ENCODE measurements at regions not wholly inside any gene's neighbourhood (a gene's known extent, or its start where the extent isn't known, plus 50 kb on each side); places are given as distances from the start of the nearest gene placed in this dataset.

DNA sequence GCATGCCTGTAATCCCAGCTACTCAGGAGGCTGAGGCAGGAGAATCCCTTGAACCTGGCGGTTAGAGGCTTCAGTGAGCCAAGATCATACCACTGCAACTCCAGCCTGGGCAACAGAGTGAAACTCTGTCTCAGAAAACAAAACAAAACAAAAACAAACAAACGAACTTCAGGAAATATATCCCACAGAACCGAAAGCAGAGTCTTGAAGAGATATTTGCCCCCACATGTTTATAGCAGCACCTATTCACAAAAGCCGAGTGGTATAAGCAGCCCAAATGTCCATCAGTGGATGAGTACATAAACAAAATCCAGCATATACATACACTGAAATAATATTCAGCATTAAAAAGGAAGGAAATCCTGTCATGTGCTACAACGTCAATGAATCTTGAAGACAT, 57.6 kb upstream of the GRIN3A start:
- no peak for DNase-seq
- H3K27ac Mint-ChIP-seq, result no peak overlapping the region
- no peak overlapping the region for H3K9ac ChIP-seq (ENCODE audit: extremely low read depth, low read length, poor library complexity, severe bottlenecking)
- peaks cover 10% of the 10 kb centered on the region for H3K27me3 Mint-ChIP-seq (ENCODE audit: insufficient read depth)
- H3K27ac ChIP-seq (ENCODE audit: low read depth, low read length), result no peak overlapping the region
- H3K4me3 Mint-ChIP-seq, result no peak overlapping the region
- H3K27me3 ChIP-seq (ENCODE audit: control insufficient read depth, insufficient read depth, low read length, poor library complexity, severe bottlenecking), result no peaks in the 10 kb centered on the region
- H3K36me3 Mint-ChIP-seq (ENCODE audit: low read depth), result no peaks in the 10 kb centered on the region
- H3K9me3 ChIP-seq (ENCODE audit: control insufficient read depth, low read length), result peaks cover 6% of the 10 kb centered on the region
- TF ChIP-seq, protein P1, sequence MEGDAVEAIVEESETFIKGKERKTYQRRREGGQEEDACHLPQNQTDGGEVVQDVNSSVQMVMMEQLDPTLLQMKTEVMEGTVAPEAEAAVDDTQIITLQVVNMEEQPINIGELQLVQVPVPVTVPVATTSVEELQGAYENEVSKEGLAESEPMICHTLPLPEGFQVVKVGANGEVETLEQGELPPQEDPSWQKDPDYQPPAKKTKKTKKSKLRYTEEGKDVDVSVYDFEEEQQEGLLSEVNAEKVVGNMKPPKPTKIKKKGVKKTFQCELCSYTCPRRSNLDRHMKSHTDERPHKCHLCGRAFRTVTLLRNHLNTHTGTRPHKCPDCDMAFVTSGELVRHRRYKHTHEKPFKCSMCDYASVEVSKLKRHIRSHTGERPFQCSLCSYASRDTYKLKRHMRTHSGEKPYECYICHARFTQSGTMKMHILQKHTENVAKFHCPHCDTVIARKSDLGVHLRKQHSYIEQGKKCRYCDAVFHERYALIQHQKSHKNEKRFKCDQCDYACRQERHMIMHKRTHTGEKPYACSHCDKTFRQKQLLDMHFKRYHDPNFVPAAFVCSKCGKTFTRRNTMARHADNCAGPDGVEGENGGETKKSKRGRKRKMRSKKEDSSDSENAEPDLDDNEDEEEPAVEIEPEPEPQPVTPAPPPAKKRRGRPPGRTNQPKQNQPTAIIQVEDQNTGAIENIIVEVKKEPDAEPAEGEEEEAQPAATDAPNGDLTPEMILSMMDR (conservative IDR thresholded peaks at IDR 0.05), result no peak
- WGBS, 2 experiments (ENCODE audit: insufficient coverage in 1 of 2, insufficient read length in 1 of 2), result 78 to 79% methylated on average over 5 of the region's 5 CpGs
- no peaks in the 10 kb centered on the region for H3K36me3 ChIP-seq (ENCODE audit: control insufficient read depth, insufficient read depth, low read length)
- no peaks in the 10 kb centered on the region for H3K4me1 ChIP-seq (ENCODE audit: control insufficient read depth, insufficient read depth, low read length)
- H3K9me3 Mint-ChIP-seq, result no peaks in the 10 kb centered on the region
- H3K4me1 Mint-ChIP-seq, result no peaks in the 10 kb centered on the region
- H3K4me3 ChIP-seq (ENCODE audit: low read length), result no peak overlapping the region

DNA sequence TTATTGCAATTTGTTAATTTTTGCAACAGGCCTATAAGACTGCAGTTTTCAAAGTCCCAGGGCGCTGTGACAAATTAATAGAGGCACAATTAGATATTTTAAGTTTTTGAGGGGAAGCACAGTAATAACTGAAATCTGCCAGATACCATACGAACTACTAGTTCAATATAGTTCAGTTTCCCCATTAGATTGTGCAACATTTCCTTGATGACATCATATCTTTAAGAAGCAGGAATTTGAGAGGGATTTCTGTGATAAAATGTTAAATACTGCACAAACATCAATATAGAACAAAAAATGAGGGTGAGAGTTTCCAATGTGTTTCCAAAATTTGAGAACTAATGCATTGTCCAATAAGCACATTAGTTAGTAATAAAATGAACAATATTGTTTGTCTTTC, 56.7 kb upstream of the GRIN3A start:
- no peak overlapping the region for H3K27ac Mint-ChIP-seq
- peaks cover 6% of the 10 kb centered on the region for H3K9me3 ChIP-seq (ENCODE audit: control insufficient read depth, low read length)
- no peak for DNase-seq
- TF ChIP-seq, protein P1 (conservative IDR thresholded peaks at IDR 0.05), result no peak
- H3K4me3 Mint-ChIP-seq, result no peak overlapping the region
- no peaks in the 10 kb centered on the region for H3K36me3 Mint-ChIP-seq (ENCODE audit: low read depth)
- no peaks in the 10 kb centered on the region for H3K27me3 ChIP-seq (ENCODE audit: control insufficient read depth, insufficient read depth, low read length, poor library complexity, severe bottlenecking)
- H3K36me3 ChIP-seq (ENCODE audit: control insufficient read depth, insufficient read depth, low read length), result no peaks in the 10 kb centered on the region
- no peak overlapping the region for H3K27ac ChIP-seq (ENCODE audit: low read depth, low read length)
- H3K4me1 ChIP-seq (ENCODE audit: control insufficient read depth, insufficient read depth, low read length), result no peaks in the 10 kb centered on the region
- H3K27me3 Mint-ChIP-seq (ENCODE audit: insufficient read depth), result peaks cover 5% of the 10 kb centered on the region
- H3K9me3 Mint-ChIP-seq, result no peaks in the 10 kb centered on the region
- H3K9ac ChIP-seq (ENCODE audit: extremely low read depth, low read length, poor library complexity, severe bottlenecking), result no peak overlapping the region
- H3K4me1 Mint-ChIP-seq, result no peaks in the 10 kb centered on the region
- H3K4me3 ChIP-seq (ENCODE audit: low read length), result no peak overlapping the region
- 70 to 81% methylated on average over 2 of the region's 2 CpGs for WGBS, 2 experiments (ENCODE audit: insufficient coverage in 1 of 2, insufficient read length in 1 of 2)

DNA sequence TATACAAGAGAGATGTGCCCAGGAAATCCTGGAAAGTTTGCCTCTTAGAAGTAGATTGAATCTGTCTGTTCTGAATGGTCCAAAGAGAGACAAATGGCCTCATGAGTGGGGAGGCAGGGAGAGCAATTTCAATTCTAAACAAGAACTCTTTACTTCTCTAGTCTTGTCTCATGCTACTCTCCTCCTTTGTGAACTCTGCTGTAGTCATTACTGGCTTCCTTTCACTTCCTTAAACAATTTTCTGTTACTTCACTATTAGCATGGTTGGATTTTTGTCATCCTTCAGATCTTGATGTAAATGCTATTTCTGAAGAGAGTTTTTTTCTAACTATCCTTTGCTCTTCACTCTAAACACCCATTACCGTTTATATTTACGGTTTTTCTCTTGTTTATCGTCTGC, 54.0 kb upstream of the GRIN3A start:
- Mint-ChIP-seq H3K4me1 (no peaks in the 10 kb centered on the region), H3K9me3 (no peaks in the 10 kb centered on the region), H3K4me3 (no peak overlapping the region), H3K27ac (no peak overlapping the region), H3K36me3 (ENCODE audit: low read depth) (no peaks in the 10 kb centered on the region), H3K27me3 (ENCODE audit: insufficient read depth) (no peaks in the 10 kb centered on the region)
- TF ChIP-seq, protein P1 (conservative IDR thresholded peaks at IDR 0.05), result no peak
- Histone ChIP-seq H3K9ac (ENCODE audit: extremely low read depth, low read length, poor library complexity, severe bottlenecking) (no peak overlapping the region), H3K4me1 (ENCODE audit: control insufficient read depth, insufficient read depth, low read length) (no peaks in the 10 kb centered on the region), H3K27ac (ENCODE audit: low read depth, low read length) (no peak overlapping the region), H3K4me3 (ENCODE audit: low read length) (no peak overlapping the region), H3K27me3 (ENCODE audit: control insufficient read depth, insufficient read depth, low read length, poor library complexity, severe bottlenecking) (no peaks in the 10 kb centered on the region), H3K9me3 (ENCODE audit: control insufficient read depth, low read length) (peaks cover 11% of the 10 kb centered on the region), H3K36me3 (ENCODE audit: control insufficient read depth, insufficient read depth, low read length) (no peaks in the 10 kb centered on the region)
- WGBS, 2 experiments (ENCODE audit: insufficient coverage in 1 of 2, insufficient read length in 1 of 2), result 77% methylated on average over 3 of the region's 3 CpGs; no CpG with 5 or more reads in 1 of the 2 experiments
- DNase-seq, result no peak
